Effector CD4-positive, alpha-beta T cell (primary cell): ENCODE measurements at regions not wholly inside any gene's neighbourhood (a gene's known extent, or its start where the extent isn't known, plus 50 kb on each side); places are given as distances from the start of the nearest gene placed in this dataset.
"Not testable (repeated sequence)": the region's sequence is repeated elsewhere in the genome, so short reads cannot be mapped to it uniquely, and the experiment has no call there.

ENCODE experiments used
- DNase-seq: peaks from one replicate; pipeline ENCODE4 v3.0.0-alpha.2; 2020

GRCh38 chr18:39314595-39314994, 1749.0 kb upstream of the CELF4 start:
- no peak for DNase-seq

GRCh38 chr18:39313992-39314391, 1748.4 kb upstream of the CELF4 start:
- DNase-seq: no peak

DNA sequence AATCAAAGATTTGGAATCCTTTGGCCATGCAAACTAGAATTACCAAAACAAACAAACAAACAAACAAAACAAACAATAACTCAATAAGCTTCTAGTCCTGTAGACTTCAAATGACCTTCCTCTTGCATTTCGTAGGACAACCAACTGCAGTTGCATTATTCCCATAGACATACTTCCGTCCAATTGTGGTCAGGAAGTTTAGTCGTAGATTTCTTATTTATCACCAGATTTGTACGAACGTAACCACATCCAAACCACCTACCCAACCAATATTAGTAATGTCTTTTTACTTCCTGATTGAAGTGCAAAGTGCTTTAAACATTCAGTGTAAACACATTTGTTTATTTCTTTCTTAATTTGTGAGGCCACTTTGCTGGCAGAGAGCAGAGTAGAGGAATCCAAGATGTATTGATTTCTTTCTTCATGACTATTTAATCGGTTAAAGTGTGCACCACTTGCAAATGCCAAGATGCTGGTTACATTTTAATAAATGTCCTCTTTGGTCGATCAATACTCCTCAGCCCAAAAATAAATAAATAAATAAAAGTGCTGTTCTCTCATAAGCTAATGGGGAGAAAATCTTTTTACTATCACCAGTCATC, 1745.6 kb upstream of the CELF4 start:
- no peak for DNase-seq

DNA sequence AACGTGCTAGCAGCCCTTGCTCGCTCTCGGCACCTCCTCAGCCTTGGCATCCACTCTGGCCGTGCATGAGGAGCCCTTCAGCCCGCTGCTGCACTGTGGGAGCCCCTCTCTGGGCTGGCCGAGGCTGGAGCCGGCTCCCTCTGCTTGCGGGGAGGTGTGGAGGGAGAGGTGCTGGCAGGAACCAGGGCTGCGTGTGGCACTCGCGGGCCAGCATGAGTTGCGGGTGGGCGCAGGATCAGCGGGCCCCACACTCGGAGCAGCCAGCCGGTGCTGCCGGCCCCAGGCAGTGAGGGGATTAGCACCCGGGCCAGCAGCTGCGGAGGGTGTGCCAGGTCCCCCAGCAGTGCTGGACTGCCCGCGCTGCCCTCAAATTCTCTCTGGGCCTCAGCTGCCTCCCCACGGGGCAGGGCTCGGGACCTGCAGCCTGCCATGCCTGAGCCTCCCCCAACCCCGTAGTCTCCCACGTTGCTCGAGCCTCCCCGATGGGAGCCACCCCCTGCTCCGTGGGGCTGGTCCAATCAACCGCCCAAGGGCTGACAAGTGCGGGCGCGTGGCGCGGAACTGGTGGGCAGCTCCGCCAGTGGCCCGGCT, 1743.4 kb upstream of the CELF4 start:
- not testable (repeated sequence) for DNase-seq

DNA sequence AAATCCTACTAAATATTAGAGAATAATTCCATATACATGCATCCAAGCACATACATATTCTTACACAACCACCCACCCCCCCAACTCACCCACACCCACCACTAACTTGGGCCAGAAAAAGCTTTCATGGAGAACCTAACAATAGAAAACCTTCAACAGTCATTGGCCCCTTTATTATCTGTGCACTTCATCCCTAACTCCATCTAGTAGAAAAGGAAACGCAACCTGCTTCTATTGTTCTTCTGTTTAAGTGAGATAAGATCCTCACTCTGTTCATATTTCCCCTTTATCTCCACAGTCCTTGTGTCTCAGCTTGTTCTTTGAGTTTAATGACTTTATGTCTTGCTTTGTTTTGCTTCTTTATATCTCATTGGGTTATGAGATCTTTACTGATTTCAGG, 1740.2 kb upstream of the CELF4 start:
- DNase-seq: no peak

DNA sequence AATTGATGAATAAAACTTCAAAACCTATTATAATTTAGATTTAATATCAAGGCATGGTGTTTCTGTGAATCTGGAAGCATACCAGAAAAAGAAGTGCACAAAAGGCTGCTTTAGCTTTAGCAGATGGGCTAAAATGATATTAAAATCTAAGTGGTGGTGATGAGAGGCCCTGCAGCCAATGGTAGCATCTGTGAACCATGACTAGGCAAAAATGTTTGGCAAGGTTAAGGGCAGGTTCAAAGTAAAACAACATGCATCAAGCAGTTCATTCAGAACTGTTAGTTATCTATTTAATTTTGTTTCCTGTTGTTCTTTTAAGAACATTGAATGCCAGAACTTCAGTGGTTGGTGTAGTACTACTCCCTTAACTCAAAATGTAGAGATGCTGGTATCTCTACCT, 1736.9 kb upstream of the CELF4 start:
- DNase-seq: no peak

- no peak for DNase-seq
Measured at GRCh38 chr18:39299152-39299551, 1733.6 kb upstream of the CELF4 start.

- DNase-seq: no peak
Measured at GRCh38 chr18:39297225-39297624, 1731.6 kb upstream of the CELF4 start.

- DNase-seq: no peak
Measured at GRCh38 chr18:39296293-39296888, 1730.8 kb upstream of the CELF4 start.

DNA sequence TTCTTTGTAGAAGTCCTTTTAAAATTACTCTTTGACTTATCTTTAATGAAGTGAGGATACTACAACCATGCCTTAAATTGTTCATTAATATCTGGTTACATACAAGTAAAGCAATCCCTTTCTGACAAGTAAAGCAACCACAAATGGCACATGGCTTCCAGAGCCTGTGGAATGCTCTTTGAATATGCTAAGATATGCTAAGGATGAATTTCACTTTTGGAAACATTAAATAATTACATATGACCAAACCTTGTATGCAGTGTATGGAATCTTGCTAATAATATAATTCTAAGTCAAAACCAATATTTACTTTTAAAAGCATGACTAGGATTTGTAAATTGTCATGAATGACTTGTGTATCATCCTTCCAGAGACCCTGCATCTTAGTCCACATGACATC, 1711.2 kb upstream of the CELF4 start:
- no peak for DNase-seq

- no peak for DNase-seq
Measured at GRCh38 chr18:39274535-39274934, 1708.9 kb upstream of the CELF4 start.

- no peak for DNase-seq
Measured at GRCh38 chr18:39272230-39272629, 1706.6 kb upstream of the CELF4 start.

DNA sequence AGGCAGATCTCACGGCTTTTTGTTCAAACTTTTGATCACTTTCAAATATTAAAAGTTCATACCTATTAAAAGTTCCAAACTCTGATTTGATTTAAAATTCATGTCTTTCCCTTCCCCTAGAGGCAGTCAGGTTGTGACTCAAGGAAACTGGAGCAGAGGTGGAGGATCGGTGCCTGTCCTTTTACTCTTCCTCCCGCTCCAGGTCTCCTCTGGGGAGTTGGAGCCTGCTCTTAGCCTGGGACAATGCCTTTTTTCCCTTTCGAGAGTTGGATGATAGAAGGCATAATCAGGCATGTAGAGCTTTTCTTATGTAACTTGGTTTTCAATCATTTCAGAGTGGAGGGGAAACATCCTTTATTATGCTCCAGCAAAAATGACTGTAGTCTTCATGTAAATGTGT, 1706.1 kb upstream of the CELF4 start:
- no peak for DNase-seq

DNA sequence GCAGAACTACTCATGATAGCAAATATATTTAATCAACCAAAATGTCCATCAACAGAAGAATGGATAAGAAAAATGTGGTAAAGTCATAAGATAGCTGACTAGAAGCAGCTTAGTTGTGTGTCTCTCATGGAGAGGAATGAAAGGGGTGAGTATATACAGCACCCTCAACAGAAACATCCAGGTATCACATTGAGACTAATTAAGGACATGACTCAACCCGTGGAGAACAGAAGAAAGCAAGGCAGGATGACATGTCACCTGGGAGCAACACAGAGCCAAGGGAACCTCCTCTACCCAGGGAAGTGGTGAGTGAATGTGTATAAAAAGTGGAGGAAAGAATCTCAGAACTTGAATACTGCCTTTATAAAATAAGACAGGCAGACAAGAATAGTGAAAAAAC, 1695.0 kb upstream of the CELF4 start:
- no peak for DNase-seq

GRCh38 chr18:39259736-39260135, 1694.1 kb upstream of the CELF4 start:
- no peak for DNase-seq

DNA sequence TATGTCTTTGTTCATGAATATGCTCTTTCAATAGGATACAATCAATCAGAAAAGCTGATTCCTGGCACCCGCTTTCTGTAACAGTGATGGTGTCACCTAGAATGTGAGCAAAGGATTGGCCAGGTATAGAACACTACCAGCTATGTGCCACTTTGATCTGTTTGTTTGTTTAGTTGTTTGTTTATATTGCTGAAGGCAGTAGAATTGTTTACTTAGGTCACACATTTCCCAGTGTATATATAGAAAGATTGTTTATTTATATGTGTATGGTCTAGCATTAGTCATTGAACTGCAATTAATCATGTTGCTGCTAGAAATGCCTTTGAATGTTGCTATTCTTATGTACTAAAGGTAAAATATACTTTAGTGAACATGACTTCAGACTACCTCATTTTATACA, 1678.6 kb upstream of the CELF4 start:
- DNase-seq: no peak

DNA sequence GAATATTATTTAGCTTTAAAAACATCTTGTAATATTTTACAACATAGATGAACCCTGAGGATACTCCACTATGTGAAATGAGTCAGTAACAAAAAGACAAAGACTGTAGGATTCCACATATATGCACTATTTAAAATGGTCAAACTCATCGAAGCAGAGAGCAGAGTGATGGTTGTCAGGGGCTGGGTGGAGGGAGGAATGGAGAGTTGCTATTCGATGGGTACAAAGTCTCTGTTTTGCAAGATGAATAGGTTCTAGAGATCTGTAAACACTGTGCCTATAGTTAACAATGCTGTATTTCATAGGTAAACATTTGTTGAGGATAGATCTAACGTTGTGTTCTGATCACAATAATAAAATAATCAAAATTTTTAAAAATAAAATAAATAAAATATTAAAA, 1675.9 kb upstream of the CELF4 start:
- DNase-seq: no peak

- DNase-seq: no peak
Measured at GRCh38 chr18:39238981-39239660, 1673.5 kb upstream of the CELF4 start.

- no peak for DNase-seq
Measured at GRCh38 chr18:39235118-39235719, 1669.6 kb upstream of the CELF4 start.

GRCh38 chr18:39232937-39233336, 1667.3 kb upstream of the CELF4 start:
- DNase-seq: no peak

DNA sequence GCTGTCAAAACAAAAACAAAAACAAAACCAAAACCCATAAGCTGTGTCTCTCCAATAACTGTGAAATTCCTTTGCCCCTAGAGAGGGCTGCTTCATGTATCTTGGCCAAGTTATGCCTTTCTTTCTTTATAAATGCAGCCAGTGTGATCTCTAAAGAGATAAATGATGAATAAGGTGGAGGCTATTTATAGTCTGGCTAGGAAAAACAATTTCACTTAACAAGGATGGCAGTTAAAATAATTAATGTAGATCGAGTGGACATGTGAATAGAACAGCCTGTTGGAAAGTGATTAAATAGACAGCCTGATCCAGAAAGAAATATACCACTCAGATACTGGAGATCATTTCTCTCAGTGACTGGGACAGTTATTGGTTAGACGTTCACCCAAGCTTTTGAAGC, 1666.9 kb upstream of the CELF4 start:
- DNase-seq: no peak

DNA sequence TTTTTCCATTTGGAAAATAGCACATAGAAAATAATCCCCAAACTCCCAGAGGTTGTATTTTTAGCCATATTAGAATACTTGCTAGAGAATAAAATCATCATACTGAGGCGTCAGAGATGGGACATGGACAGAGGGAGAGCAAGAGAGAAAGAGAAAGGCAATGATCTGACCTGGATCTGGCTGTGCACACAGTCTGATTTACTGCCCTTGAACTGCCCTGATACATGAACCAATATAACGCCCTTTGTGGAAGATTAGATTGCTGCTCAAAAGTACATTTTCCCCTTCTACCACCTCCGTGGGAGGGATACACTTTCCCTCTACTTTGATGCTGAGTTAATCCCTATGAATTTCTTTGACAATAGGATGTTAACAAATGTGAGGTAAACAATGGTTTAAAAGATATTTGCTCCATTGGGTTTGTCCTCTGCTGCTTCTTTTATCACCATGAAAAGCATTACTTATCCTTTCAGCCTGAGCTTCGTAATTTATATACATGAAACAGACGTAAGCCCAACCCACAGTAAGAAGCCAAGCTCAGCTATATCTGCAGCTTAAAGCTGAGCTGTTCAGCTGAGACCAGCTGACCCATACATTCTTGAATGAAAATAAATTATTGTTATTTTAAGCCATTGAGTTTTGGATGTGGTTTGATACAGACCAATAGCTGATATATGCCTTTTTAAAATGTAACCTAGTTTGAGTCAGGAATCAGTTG, 1664.6 kb upstream of the CELF4 start:
- DNase-seq: no peak

- DNase-seq: not testable (repeated sequence)
Measured at GRCh38 chr18:39227769-39228168, 1662.2 kb upstream of the CELF4 start.
